ENCODE measurements at regions not wholly inside any gene's neighbourhood (a gene's known extent, or its start where the extent isn't known, plus 50 kb on each side); places are given as distances from the start of the nearest gene placed in this dataset.

- ATAC-seq (no peak), FAIRE-seq (no peak), DNase-seq (ENCODE audit: low read depth, low spot score) (no peak)
- Histone ChIP-seq H2AFZ (ENCODE audit: control insufficient read depth, low read depth, low read length) (no peak overlapping the region), H3K4me2 (ENCODE audit: control insufficient read depth, insufficient read depth) (no peak overlapping the region), H3K36me3 (ENCODE audit: control insufficient read depth in 2 of 2, insufficient read depth in 2 of 2, low read length in 1 of 2) (no peaks in the 10 kb centered on the region), H3K9ac (ENCODE audit: control insufficient read depth, insufficient read depth, low read length) (no peak overlapping the region), H3K27me3 (replicated peaks in 1 of 2; ENCODE audit: control insufficient read depth in 2 of 2, insufficient read depth in 2 of 2, low read length in 1 of 2) (no peaks in the 10 kb centered on the region; a peak in 2 of 4 replicates), H3K27ac (ENCODE audit: control insufficient read depth, insufficient read depth) (no peak overlapping the region), H3K79me2 (ENCODE audit: control insufficient read depth, insufficient read depth, low read length) (no peaks in the 10 kb centered on the region), H3K9me3 (replicated peaks; ENCODE audit: control insufficient read depth, insufficient read depth, low read length) (no peaks in the 10 kb centered on the region), H3K4me1 (ENCODE audit: control insufficient read depth, insufficient read depth, low read length) (no peaks in the 10 kb centered on the region), H4K20me1 (ENCODE audit: control insufficient read depth, insufficient read depth) (no peaks in the 10 kb centered on the region), H3K4me3 (no peak overlapping the region)
- CTCF ChIA-PET: no interaction called here
- in situ Hi-C loops (cut with MboI): no loop called here
- SMC1A ChIA-PET (ENCODE audit: uncharacterized antibody, unreplicated experiment): no interaction called here
- POLR2A ChIA-PET: no interaction called here
- intact Hi-C loops (cut with micrococcal nuclease; ENCODE audit: unreplicated experiment): no loop called here
- TF ChIP-seq NR2F1 (conservative IDR thresholded peaks at IDR 0.05) (no peak), GABPA (IDR thresholded peaks at IDR 0.05; ENCODE audit: low read depth) (no peak), CBFB (IDR thresholded peaks at IDR 0.05; ENCODE audit: low read depth) (no peak), BCLAF1 (IDR thresholded peaks at IDR 0.05) (no peak)
- RAD21 ChIA-PET (ENCODE audit: unreplicated experiment): no interaction called here
- no TSS peak for BruUV-seq (replicated peaks)
Observed at GRCh38 chr2:12805033-12805432, 88.3 kb downstream of the TRIB2 start.

GRCh38 chr2:12806549-12807242 is 90.0 kb downstream of the TRIB2 start:
- ChIA-PET SMC1A (ENCODE audit: uncharacterized antibody, unreplicated experiment) (no interaction called here), CTCF (no interaction called here), POLR2A (no interaction called here)

More at GRCh38 chr2:12806549-12807242, 90.0 kb downstream of the TRIB2 start:
- no TSS peak for BruUV-seq (replicated peaks)
- H3K27ac ChIP-seq (ENCODE audit: control insufficient read depth, insufficient read depth): no peak overlapping the region
- FAIRE-seq (no peak), ATAC-seq (no peak), DNase-seq (ENCODE audit: low read depth, low spot score) (no peak)
- RAD21 ChIA-PET (ENCODE audit: unreplicated experiment): no interaction called here
- no peaks in the 10 kb centered on the region for H3K9me3 ChIP-seq (replicated peaks; ENCODE audit: control insufficient read depth, insufficient read depth, low read length)
- H3K4me2 ChIP-seq (ENCODE audit: control insufficient read depth, insufficient read depth): no peak overlapping the region
- H2AFZ ChIP-seq (ENCODE audit: control insufficient read depth, low read depth, low read length): no peak overlapping the region
- H4K20me1 ChIP-seq (ENCODE audit: control insufficient read depth, insufficient read depth): no peaks in the 10 kb centered on the region
- H3K9ac ChIP-seq (ENCODE audit: control insufficient read depth, insufficient read depth, low read length): no peak overlapping the region
- intact Hi-C loops (cut with micrococcal nuclease; ENCODE audit: unreplicated experiment) (no loop called here), in situ Hi-C loops (cut with MboI) (no loop called here)
- no peaks in the 10 kb centered on the region for H3K36me3 ChIP-seq (ENCODE audit: control insufficient read depth in 2 of 2, insufficient read depth in 2 of 2, low read length in 1 of 2)
- no peak overlapping the region for H3K4me3 ChIP-seq
- no peaks in the 10 kb centered on the region; a peak in 2 of 4 replicates for H3K27me3 ChIP-seq (replicated peaks in 1 of 2; ENCODE audit: control insufficient read depth in 2 of 2, insufficient read depth in 2 of 2, low read length in 1 of 2)
- WGBS (ENCODE audit: insufficient coverage, insufficient replicate concordance, low lambda C conversion rate, missing lambda C conversion rate): 26% methylated on average over 5 of the region's 5 CpGs
- no peaks in the 10 kb centered on the region for H3K4me1 ChIP-seq (ENCODE audit: control insufficient read depth, insufficient read depth, low read length)
- no peaks in the 10 kb centered on the region for H3K79me2 ChIP-seq (ENCODE audit: control insufficient read depth, insufficient read depth, low read length)
- TF ChIP-seq MYB (IDR thresholded peaks at IDR 0.05; ENCODE audit: borderline replicate concordance, low read depth, low read length): no peak
- no peak for TF ChIP-seq POLR2A (IDR thresholded peaks at IDR 0.05; ENCODE audit: low read depth, low read length)
- TF ChIP-seq ZNF622 (IDR thresholded peaks at IDR 0.05): no peak
- TF ChIP-seq FOXM1 (IDR thresholded peaks at IDR 0.05; ENCODE audit: low read depth, low read length): no peak
